Vagina (tissue), 2 donors: ENCODE measurements at regions not wholly inside any gene's neighbourhood (a gene's known extent, or its start where the extent isn't known, plus 50 kb on each side); places are given as distances from the start of the nearest gene placed in this dataset.
"Not testable (repeated sequence)": the region's sequence is repeated elsewhere in the genome, so short reads cannot be mapped to it uniquely, and the experiment has no call there.

Source experiments
- DNase-seq, 2 donors: peaks; one replicate each; pipeline ENCODE4 v3.0.0-alpha.2; 2017; ENCODE audit errors: extremely low spot score in 2 of 2
- H3K27ac ChIP-seq: fragments of 200-600 bp; sonication (generic); one replicate; pipeline ENCODE4 v1.5.1; 2019
- H3K27me3 ChIP-seq: fragments of 200-600 bp; sonication (generic); one replicate; pipeline ENCODE4 v1.5.1; 2019
- H3K36me3 ChIP-seq, 2 donors: fragments of 200-600 bp; sonication (generic); one replicate each; pipeline ENCODE4 v1.5.1; 2017 to 2019
- H3K4me1 ChIP-seq: fragments of 200-600 bp; sonication (generic); one replicate; pipeline ENCODE4 v1.5.1; 2019
- H3K4me3 ChIP-seq, 2 donors: fragments of 200-600 bp; sonication (generic); 1 replicate in 1 of 2; 2 replicates in 1 of 2; pipeline ENCODE4 v1.5.1; 2016 to 2019
- H3K9me3 ChIP-seq: fragments of 200-600 bp; sonication (generic); one replicate; pipeline ENCODE4 v1.5.1; 2019
- CTCF ChIP-seq, 3 experiments: fragments of 450-650 bp in 2 of 3; fragments of 200-600 bp in 1 of 3; sonication (generic) in 1 of 3; IDR thresholded peaks; one replicate each; pipeline ENCODE4 v1.5.1; 2017 to 2019; ENCODE audit warnings: antibody characterized with exemption in 3 of 3, mild to moderate bottlenecking in 2 of 3, moderate library complexity in 2 of 3
- POLR2A ChIP-seq, 2 donors: fragments of 450-650 bp; IDR thresholded peaks; one replicate each; pipeline ENCODE4 v1.6.1; 2017; ENCODE audit warnings: antibody characterized with exemption in 2 of 2, mild to moderate bottlenecking in 2 of 2, moderate library complexity in 2 of 2
- POLR2AphosphoS5 ChIP-seq, 2 donors: sonication (generic); formaldehyde crosslinking; IDR thresholded peaks; one replicate each; pipeline ENCODE4 v1.9.0; 2017; ENCODE audit warnings: antibody characterized with exemption in 2 of 2, mild to moderate bottlenecking in 2 of 2, low read depth in 1 of 2; ENCODE audit not compliant: insufficient read depth in 1 of 2
- intact Hi-C: fragments of 100-400 bp; cut with DNase I; formaldehyde crosslinking; loops from one replicate; pipeline ENCODE4 v1.15.1; 2023

GRCh38 chr9:31745886-31746285 lies 638.6 kb upstream of the ACO1 start:
- intact Hi-C loops = no loop called here
- no peak for DNase-seq
- no peaks in the 10 kb centered on the region for H3K9me3 ChIP-seq
- no peak overlapping the region for H3K27ac ChIP-seq
- no peaks in the 10 kb centered on the region for H3K36me3 ChIP-seq
- no peaks in the 10 kb centered on the region for H3K27me3 ChIP-seq
- TF ChIP-seq CTCF (IDR thresholded peaks at IDR 0.05) (no peak), POLR2AphosphoS5 (IDR thresholded peaks at IDR 0.05; ENCODE audit: insufficient read depth in 1 of 2, low read depth in 1 of 2) (no peak), POLR2A (IDR thresholded peaks at IDR 0.05) (no peak)
- no peak overlapping the region for H3K4me3 ChIP-seq
- no peaks in the 10 kb centered on the region for H3K4me1 ChIP-seq

GRCh38 chr9:31753756-31754155 lies 630.7 kb upstream of the ACO1 start:
- no peak overlapping the region for H3K27ac ChIP-seq
- DNase-seq = no peak
- no peak for TF ChIP-seq POLR2A (IDR thresholded peaks at IDR 0.05)
- no peak for TF ChIP-seq CTCF (IDR thresholded peaks at IDR 0.05)
- TF ChIP-seq POLR2AphosphoS5 (IDR thresholded peaks at IDR 0.05; ENCODE audit: insufficient read depth in 1 of 2, low read depth in 1 of 2) = no peak
- H3K4me1 ChIP-seq = no peaks in the 10 kb centered on the region
- H3K36me3 ChIP-seq = no peaks in the 10 kb centered on the region
- intact Hi-C loops = no loop called here
- H3K9me3 ChIP-seq = no peaks in the 10 kb centered on the region
- H3K27me3 ChIP-seq = no peaks in the 10 kb centered on the region
- no peak overlapping the region for H3K4me3 ChIP-seq

- Histone ChIP-seq H3K27me3 (no peaks in the 10 kb centered on the region), H3K4me3 (no peak overlapping the region), H3K36me3 (no peaks in the 10 kb centered on the region), H3K4me1 (no peaks in the 10 kb centered on the region), H3K9me3 (no peaks in the 10 kb centered on the region), H3K27ac (no peak overlapping the region)
- DNase-seq = no peak
- no peak for TF ChIP-seq POLR2A (IDR thresholded peaks at IDR 0.05)
- no peak for TF ChIP-seq CTCF (IDR thresholded peaks at IDR 0.05)
- TF ChIP-seq POLR2AphosphoS5 (IDR thresholded peaks at IDR 0.05; ENCODE audit: insufficient read depth in 1 of 2, low read depth in 1 of 2) = no peak
- intact Hi-C loops = no loop called here
These were observed 624.7 kb upstream of the ACO1 start for GRCh38 chr9:31759703-31760102.

- H3K4me3 ChIP-seq, H3K36me3 ChIP-seq, H3K27me3 ChIP-seq, H3K4me1 ChIP-seq, intact Hi-C loops, H3K27ac ChIP-seq, H3K9me3 ChIP-seq, DNase-seq: not testable (repeated sequence)
These were observed 610.4 kb upstream of the ACO1 start for GRCh38 chr9:31774021-31774420.

GRCh38 chr9:31774571-31774970 lies 609.9 kb upstream of the ACO1 start:
- DNase-seq = no peak
- Histone ChIP-seq H3K36me3 (no peaks in the 10 kb centered on the region), H3K27ac (no peak overlapping the region), H3K9me3 (peaks cover 3% of the 10 kb centered on the region), H3K4me1 (no peaks in the 10 kb centered on the region), H3K27me3 (no peaks in the 10 kb centered on the region), H3K4me3 (no peak overlapping the region)
- intact Hi-C loops = no loop called here
- TF ChIP-seq POLR2A (IDR thresholded peaks at IDR 0.05) (no peak), CTCF (IDR thresholded peaks at IDR 0.05) (no peak), POLR2AphosphoS5 (IDR thresholded peaks at IDR 0.05; ENCODE audit: insufficient read depth in 1 of 2, low read depth in 1 of 2) (no peak)

- H3K27ac ChIP-seq = no peak overlapping the region
- DNase-seq = no peak
- no peaks in the 10 kb centered on the region for H3K36me3 ChIP-seq
- intact Hi-C loops = no loop called here
- no peaks in the 10 kb centered on the region for H3K4me1 ChIP-seq
- TF ChIP-seq POLR2AphosphoS5 (IDR thresholded peaks at IDR 0.05; ENCODE audit: insufficient read depth in 1 of 2, low read depth in 1 of 2) (no peak), POLR2A (IDR thresholded peaks at IDR 0.05) (no peak), CTCF (IDR thresholded peaks at IDR 0.05) (no peak)
- H3K9me3 ChIP-seq = no peaks in the 10 kb centered on the region
- H3K27me3 ChIP-seq = no peaks in the 10 kb centered on the region
- H3K4me3 ChIP-seq = no peak overlapping the region
These were observed 608.0 kb upstream of the ACO1 start for GRCh38 chr9:31776471-31776870.
